PFSK-1 (cell line): ENCODE measurements at regions not wholly inside any gene's neighbourhood (a gene's known extent, or its start where the extent isn't known, plus 50 kb on each side); places are given as distances from the start of the nearest gene placed in this dataset.

Experiments
- FOXP2 ChIP-seq: optimal IDR thresholded peaks from 2 replicates; pipeline ENCODE3; 2011; ENCODE audit warnings: borderline replicate concordance, control low read depth, inconsistent platforms; ENCODE audit not compliant: insufficient read depth; ENCODE audit errors: extremely low read length, extremely low read depth
- POLR2AphosphoS5 ChIP-seq: IDR thresholded peaks from 2 replicates; pipeline ENCODE4 v1.6.1; 2012; ENCODE audit warnings: low read depth, mild to moderate bottlenecking, control low read depth, low read length, moderate library complexity
- SIN3A ChIP-seq: IDR thresholded peaks from 2 replicates; pipeline ENCODE4 v1.6.1; 2012; ENCODE audit warnings: mild to moderate bottlenecking, low read length, moderate library complexity, borderline replicate concordance; ENCODE audit not compliant: insufficient read depth
- TAF1 ChIP-seq: IDR thresholded peaks from 2 replicates; pipeline ENCODE4 v1.6.1; 2012; ENCODE audit warnings: low read length, control low read depth, borderline replicate concordance; ENCODE audit not compliant: insufficient read depth
- TF ChIP-seq, protein P1 (sequence below), 2 experiments: IDR thresholded peaks; 2 replicates each; pipeline versions ENCODE4 v1.6.1 to v1.8.0; 2011 to 2012; ENCODE audit warnings: low read depth in 2 of 2, low read length in 2 of 2, control low read depth in 1 of 2, inconsistent platforms in 1 of 2, mild to moderate bottlenecking in 1 of 2, moderate library complexity in 1 of 2; ENCODE audit not compliant: insufficient read depth in 1 of 2

DNA sequence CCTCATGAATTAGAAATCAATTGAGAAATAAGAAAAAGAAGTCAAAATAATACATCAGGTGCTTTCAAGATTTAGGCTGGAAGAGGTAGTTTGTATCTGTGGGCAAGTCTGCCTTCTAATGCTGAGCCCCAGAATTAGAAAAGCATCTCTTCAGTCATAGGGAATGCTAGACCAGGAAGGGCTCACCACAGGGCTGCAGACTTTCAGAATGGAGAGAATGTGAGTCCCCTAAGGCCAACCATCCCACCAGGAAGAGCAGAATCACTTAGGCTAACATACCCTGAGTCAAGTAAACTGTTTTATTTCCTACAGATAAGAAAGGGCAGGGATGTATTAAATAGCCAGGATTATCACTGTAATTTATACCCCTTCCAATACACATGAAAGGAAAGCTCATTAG is 510.2 kb downstream of the RNF144B start:
- no peak for TF ChIP-seq POLR2AphosphoS5
- TF ChIP-seq, protein P1, sequence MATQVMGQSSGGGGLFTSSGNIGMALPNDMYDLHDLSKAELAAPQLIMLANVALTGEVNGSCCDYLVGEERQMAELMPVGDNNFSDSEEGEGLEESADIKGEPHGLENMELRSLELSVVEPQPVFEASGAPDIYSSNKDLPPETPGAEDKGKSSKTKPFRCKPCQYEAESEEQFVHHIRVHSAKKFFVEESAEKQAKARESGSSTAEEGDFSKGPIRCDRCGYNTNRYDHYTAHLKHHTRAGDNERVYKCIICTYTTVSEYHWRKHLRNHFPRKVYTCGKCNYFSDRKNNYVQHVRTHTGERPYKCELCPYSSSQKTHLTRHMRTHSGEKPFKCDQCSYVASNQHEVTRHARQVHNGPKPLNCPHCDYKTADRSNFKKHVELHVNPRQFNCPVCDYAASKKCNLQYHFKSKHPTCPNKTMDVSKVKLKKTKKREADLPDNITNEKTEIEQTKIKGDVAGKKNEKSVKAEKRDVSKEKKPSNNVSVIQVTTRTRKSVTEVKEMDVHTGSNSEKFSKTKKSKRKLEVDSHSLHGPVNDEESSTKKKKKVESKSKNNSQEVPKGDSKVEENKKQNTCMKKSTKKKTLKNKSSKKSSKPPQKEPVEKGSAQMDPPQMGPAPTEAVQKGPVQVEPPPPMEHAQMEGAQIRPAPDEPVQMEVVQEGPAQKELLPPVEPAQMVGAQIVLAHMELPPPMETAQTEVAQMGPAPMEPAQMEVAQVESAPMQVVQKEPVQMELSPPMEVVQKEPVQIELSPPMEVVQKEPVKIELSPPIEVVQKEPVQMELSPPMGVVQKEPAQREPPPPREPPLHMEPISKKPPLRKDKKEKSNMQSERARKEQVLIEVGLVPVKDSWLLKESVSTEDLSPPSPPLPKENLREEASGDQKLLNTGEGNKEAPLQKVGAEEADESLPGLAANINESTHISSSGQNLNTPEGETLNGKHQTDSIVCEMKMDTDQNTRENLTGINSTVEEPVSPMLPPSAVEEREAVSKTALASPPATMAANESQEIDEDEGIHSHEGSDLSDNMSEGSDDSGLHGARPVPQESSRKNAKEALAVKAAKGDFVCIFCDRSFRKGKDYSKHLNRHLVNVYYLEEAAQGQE (IDR thresholded peaks at IDR 0.05; ENCODE audit: insufficient read depth in 1 of 2, low read depth in 2 of 2, low read length in 2 of 2), result no peak
- no peak for TF ChIP-seq SIN3A
- TF ChIP-seq TAF1, result no peak
- TF ChIP-seq FOXP2, result no peak

GRCh38 chr6:18904681-18905080 is 517.5 kb downstream of the RNF144B start:
- TF ChIP-seq POLR2AphosphoS5 (no peak), SIN3A (no peak), TAF1 (no peak)
- TF ChIP-seq, protein P1 (IDR thresholded peaks at IDR 0.05; ENCODE audit: insufficient read depth in 1 of 2, low read depth in 2 of 2, low read length in 2 of 2), result no peak

DNA sequence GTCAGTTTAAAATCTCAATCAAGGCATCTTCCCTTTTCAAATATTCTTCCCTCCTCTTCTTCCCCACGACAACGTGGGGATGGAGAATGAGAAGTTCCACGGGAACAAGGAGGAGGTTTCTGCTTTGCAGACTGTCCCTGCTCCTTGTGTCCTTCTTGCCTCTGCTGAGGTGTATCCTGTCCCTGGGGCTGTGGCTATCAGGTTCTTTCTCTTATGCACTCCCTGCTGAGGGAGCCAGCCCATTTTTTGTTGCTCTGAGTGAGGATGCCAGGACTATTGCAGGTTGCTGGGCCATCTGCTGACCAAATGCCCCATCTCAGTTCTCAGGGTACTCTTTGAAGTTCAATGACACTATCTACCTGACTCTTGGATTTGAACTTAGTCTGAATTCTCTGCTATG is 533.6 kb downstream of the RNF144B start:
- TF ChIP-seq FOXP2, result no peak
- TF ChIP-seq POLR2AphosphoS5, result no peak
- no peak for TF ChIP-seq SIN3A
- TF ChIP-seq, protein P1 (IDR thresholded peaks at IDR 0.05; ENCODE audit: insufficient read depth in 1 of 2, low read depth in 2 of 2, low read length in 2 of 2), result no peak
- TF ChIP-seq TAF1, result no peak

- no peak for TF ChIP-seq FOXP2
- TF ChIP-seq SIN3A, result no peak
- TF ChIP-seq POLR2AphosphoS5, result no peak
- TF ChIP-seq TAF1, result no peak
- TF ChIP-seq, protein P1 (IDR thresholded peaks at IDR 0.05; ENCODE audit: insufficient read depth in 1 of 2, low read depth in 2 of 2, low read length in 2 of 2), result no peak
Measured at GRCh38 chr6:18931086-18931485, 543.9 kb downstream of the RNF144B start.

- TF ChIP-seq POLR2AphosphoS5 (no peak), TAF1 (no peak), FOXP2 (no peak), SIN3A (no peak)
- TF ChIP-seq, protein P1 (IDR thresholded peaks at IDR 0.05; ENCODE audit: insufficient read depth in 1 of 2, low read depth in 2 of 2, low read length in 2 of 2), result no peak
Measured at GRCh38 chr6:18958146-18958545, 571.0 kb downstream of the RNF144B start.
